A673 (cell line): ENCODE measurements at regions not wholly inside any gene's neighbourhood (a gene's known extent, or its start where the extent isn't known, plus 50 kb on each side); places are given as distances from the start of the nearest gene placed in this dataset.

Experiments used
- CTCF ChIP-seq: fragments of 300-800, 200-600 bp; sonication (generic); conservative IDR thresholded peaks from 2 replicates; pipeline ENCODE4 v1.5.1; 2017; ENCODE audit warnings: low read depth, mild to moderate bottlenecking, antibody characterized with exemption, low read length, moderate library complexity, mixed read lengths
- EZH2 ChIP-seq: fragments of 200-600 bp; sonication (generic); IDR thresholded peaks from 2 replicates; pipeline ENCODE4 v1.6.1; 2017; ENCODE audit warnings: borderline replicate concordance, low read depth, mild to moderate bottlenecking, mixed read lengths, antibody characterized with exemption, low read length; ENCODE audit not compliant: poor library complexity, severe bottlenecking

GRCh38 chr20:10747019-10747418 is 73.2 kb upstream of the JAG1 start:
- TF ChIP-seq CTCF: no peak
- TF ChIP-seq EZH2: no peak
